Left ventricle myocardium inferior (tissue), 1 donor: ENCODE measurements at regions not wholly inside any gene's neighbourhood (a gene's known extent, or its start where the extent isn't known, plus 50 kb on each side); places are given as distances from the start of the nearest gene placed in this dataset.

Source experiments
- DNase-seq: peaks from one replicate; pipeline ENCODE4 v3.0.0-alpha.2; 2020
- H3K27ac ChIP-seq: fragments of 200-600 bp; replicated peaks from 2 replicates; pipeline ENCODE4 v1.8.0; 2021
- H3K27me3 ChIP-seq: fragments of 200-600 bp; 2 replicates; pipeline ENCODE4 v1.8.0; 2021; ENCODE audit warnings: low read depth
- H3K36me3 ChIP-seq: fragments of 200-600 bp; 2 replicates; pipeline ENCODE4 v1.8.0; 2021
- H3K4me1 ChIP-seq: fragments of 200-600 bp; 2 replicates; pipeline ENCODE4 v1.8.0; 2021
- H3K4me3 ChIP-seq: fragments of 200-600 bp; 2 replicates; pipeline ENCODE4 v1.8.0; 2021; ENCODE audit warnings: mild to moderate bottlenecking, moderate library complexity
- H3K9me3 ChIP-seq: fragments of 200-600 bp; replicated peaks from 2 replicates; pipeline ENCODE4 v1.8.0; 2021
- intact Hi-C: fragments of 100-400 bp; cut with micrococcal nuclease; formaldehyde crosslinking; loops from one replicate; pipeline ENCODE4 v1.11.0; 2022
- TF ChIP-seq, protein P1 (sequence below): fragments of 200-600 bp; IDR thresholded peaks from 2 replicates; pipeline ENCODE4 v1.8.0; 2021; ENCODE audit warnings: antibody characterized with exemption, mild to moderate bottlenecking, borderline replicate concordance
- donor health status: DM: no; HTN: yes; CAD: no; lungs with severe emphysema.

DNA sequence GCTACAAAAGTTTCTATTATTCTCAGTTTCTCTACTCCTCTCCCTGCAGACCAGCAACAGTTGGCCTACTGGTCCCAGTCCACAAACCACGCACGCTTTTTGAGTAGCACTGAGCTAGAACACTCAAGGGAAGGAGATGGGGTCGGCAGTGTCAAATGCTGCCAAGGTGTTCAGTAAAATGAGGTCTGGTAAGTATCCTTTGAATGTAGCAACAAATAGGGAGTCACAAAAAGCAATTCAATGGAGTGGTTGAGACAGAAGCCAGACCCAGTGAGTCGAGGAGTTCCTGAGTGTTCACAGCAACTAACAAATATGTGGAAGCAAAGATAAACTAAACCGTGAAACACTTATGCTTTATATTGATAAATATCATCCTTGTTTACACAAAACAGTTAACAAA is 355.7 kb downstream of the MID1IP1 start:
- intact Hi-C loops = no loop called here

DNA sequence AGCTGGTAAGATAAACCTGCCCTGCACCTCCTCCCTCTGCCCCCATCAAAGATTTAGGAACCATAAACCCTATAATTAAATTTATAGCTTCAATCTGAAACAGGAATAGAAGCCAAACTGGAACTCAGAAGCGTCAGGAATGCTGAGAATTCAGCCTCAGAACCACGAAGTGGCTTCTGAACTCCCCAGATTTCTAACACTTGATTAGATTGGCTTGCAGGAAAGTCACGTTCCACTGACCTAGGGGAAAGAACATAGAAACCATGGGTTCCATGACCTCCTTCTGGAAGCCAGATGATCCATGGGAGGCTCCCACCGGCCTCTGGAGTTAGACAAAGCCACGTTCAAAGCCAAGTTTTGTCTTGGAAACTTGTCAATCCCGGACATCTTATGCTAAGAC is 356.5 kb downstream of the MID1IP1 start:
- no peak overlapping the region for H3K4me3 ChIP-seq
- intact Hi-C loops = no loop called here

More for the DNA sequence above, 355.7 kb downstream of the MID1IP1 start:
- no peaks in the 10 kb centered on the region for H3K27me3 ChIP-seq
- H3K4me1 ChIP-seq = no peaks in the 10 kb centered on the region
- no peaks in the 10 kb centered on the region for H3K36me3 ChIP-seq
- DNase-seq = no peak
- no peak overlapping the region for H3K4me3 ChIP-seq
- no peaks in the 10 kb centered on the region for H3K9me3 ChIP-seq
- no peak overlapping the region for H3K27ac ChIP-seq
- TF ChIP-seq, protein P1, sequence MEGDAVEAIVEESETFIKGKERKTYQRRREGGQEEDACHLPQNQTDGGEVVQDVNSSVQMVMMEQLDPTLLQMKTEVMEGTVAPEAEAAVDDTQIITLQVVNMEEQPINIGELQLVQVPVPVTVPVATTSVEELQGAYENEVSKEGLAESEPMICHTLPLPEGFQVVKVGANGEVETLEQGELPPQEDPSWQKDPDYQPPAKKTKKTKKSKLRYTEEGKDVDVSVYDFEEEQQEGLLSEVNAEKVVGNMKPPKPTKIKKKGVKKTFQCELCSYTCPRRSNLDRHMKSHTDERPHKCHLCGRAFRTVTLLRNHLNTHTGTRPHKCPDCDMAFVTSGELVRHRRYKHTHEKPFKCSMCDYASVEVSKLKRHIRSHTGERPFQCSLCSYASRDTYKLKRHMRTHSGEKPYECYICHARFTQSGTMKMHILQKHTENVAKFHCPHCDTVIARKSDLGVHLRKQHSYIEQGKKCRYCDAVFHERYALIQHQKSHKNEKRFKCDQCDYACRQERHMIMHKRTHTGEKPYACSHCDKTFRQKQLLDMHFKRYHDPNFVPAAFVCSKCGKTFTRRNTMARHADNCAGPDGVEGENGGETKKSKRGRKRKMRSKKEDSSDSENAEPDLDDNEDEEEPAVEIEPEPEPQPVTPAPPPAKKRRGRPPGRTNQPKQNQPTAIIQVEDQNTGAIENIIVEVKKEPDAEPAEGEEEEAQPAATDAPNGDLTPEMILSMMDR = no peak

DNA sequence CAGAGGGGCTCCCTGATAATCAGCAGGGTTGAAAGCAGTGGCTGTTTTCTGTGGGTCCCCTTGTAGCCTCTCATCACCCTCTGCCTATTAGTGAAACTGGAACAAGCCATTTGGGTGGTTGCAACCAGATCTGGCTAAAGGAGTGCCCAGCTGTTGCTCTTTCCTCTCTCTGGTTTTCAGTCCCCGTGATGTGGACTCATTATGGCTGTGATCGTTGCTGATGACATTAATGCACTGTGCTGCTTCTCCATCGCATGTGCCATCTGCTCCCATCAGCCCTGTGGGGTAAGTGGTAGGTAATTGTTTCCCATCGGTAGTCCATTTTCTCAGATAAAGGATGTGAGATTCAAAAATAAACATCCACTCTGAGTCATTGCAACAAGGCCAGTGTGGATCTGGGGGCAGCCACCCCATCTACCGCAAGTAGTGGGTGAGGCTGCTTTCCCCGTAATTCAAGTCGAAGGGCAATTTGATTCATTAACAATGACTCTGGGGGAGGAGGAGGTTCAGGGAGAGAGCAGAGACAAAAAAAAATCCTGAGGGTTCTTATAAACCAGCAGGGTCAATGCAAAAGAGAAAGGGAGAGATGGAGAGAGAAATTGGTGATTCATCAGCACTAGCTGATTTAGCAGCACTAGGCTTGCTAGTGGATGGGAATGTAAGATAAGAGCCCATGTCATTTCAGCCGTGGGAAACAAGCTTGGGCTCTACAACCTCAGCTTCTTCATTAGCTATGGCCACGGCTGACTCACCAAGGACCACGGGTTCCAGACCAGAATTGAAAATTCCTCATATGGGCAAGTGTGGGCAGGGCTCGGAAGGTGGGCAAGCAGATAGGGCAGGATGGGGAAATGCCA is 357.8 kb downstream of the MID1IP1 start:
- intact Hi-C loops = no loop called here
- TF ChIP-seq, protein P1 = no peak
- Histone ChIP-seq H3K27me3 (peaks cover 5% of the 10 kb centered on the region), H3K27ac (no peak overlapping the region), H3K4me1 (no peaks in the 10 kb centered on the region), H3K9me3 (no peaks in the 10 kb centered on the region), H3K36me3 (no peaks in the 10 kb centered on the region), H3K4me3 (no peak overlapping the region)
- no peak for DNase-seq

More for the DNA sequence above, 356.5 kb downstream of the MID1IP1 start:
- DNase-seq = no peak
- Histone ChIP-seq H3K36me3 (no peaks in the 10 kb centered on the region), H3K27ac (no peak overlapping the region), H3K4me1 (no peaks in the 10 kb centered on the region), H3K9me3 (no peaks in the 10 kb centered on the region), H3K27me3 (peaks cover 4% of the 10 kb centered on the region)
- TF ChIP-seq, protein P1 = no peak

DNA sequence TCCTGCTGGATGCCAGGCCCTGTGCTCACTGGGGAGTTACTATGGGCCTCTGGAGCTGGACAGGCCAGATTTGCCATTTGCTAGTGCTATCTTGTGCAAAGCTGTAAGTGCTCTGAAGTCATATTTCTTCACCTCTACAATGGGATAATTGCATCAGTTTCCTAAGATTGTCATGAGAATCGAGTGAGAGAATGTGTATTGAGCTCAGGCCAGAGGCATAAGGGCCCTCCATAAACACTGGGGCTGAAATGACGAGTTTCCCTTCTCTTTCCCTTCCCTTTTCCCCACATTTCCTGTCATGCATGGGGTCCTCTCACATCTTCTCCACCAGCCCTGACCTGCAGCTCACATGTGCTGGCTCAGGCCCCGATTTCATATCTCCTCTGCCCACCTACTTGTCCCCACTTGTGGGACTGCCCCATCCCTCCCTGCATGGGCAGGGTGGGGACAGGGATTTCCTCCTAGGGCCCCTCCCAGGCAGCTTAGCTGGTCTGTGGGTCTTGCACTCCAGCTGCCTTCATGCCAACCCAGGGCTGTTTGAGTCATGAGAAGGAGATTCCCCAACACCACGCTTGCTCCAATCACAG is 358.8 kb downstream of the MID1IP1 start:
- H3K27me3 ChIP-seq = peaks cover 5% of the 10 kb centered on the region
- DNase-seq = no peak
- H3K9me3 ChIP-seq = no peaks in the 10 kb centered on the region
- H3K4me1 ChIP-seq = no peaks in the 10 kb centered on the region
- no peaks in the 10 kb centered on the region for H3K36me3 ChIP-seq
- intact Hi-C loops = no loop called here
- TF ChIP-seq, protein P1 = no peak
- no peak overlapping the region for H3K27ac ChIP-seq
- H3K4me3 ChIP-seq = no peak overlapping the region

DNA sequence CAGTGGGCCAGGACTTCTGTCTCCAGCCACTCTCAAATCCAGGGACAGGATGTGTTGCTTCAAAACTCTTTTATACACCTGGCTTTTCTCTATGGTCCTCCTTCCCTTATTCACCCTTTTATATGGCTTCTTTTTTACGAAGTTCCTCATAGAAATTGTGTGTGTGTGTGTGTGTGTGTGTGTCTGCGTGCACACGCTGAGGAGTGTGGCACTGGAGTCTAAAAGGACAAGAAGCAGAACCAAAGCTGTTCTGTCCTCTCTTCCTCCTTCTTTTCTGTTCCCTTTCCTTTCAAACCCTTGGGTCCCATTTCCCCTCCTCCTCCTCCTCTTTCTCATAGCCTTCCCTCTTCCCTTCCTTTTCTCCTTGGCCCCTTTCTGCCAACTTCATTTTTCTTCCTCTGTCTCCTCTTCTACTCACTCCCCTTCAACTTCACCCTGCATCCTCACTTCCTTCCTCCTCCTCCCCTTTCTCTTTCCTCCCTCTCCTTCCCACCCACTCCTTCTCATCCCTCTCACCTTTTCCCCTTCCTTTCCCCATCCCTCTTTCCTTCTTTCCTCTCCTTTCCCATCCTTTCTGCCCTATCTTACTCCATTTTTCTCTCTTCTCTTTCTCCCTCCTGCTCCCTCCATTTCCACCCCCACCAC is 360.5 kb downstream of the MID1IP1 start:
- intact Hi-C loops = no loop called here
- Histone ChIP-seq H3K4me3 (no peak overlapping the region), H3K4me1 (no peaks in the 10 kb centered on the region), H3K36me3 (no peaks in the 10 kb centered on the region), H3K27ac (no peak overlapping the region), H3K9me3 (no peaks in the 10 kb centered on the region), H3K27me3 (peaks cover 5% of the 10 kb centered on the region)
- no peak for DNase-seq
- TF ChIP-seq, protein P1 = no peak
